ENCODE measurements at regions not wholly inside any gene's neighbourhood (a gene's known extent, or its start where the extent isn't known, plus 50 kb on each side); places are given as distances from the start of the nearest gene placed in this dataset.
"Not testable (repeated sequence)": the region's sequence is repeated elsewhere in the genome, so short reads cannot be mapped to it uniquely, and the experiment has no call there.

DNA sequence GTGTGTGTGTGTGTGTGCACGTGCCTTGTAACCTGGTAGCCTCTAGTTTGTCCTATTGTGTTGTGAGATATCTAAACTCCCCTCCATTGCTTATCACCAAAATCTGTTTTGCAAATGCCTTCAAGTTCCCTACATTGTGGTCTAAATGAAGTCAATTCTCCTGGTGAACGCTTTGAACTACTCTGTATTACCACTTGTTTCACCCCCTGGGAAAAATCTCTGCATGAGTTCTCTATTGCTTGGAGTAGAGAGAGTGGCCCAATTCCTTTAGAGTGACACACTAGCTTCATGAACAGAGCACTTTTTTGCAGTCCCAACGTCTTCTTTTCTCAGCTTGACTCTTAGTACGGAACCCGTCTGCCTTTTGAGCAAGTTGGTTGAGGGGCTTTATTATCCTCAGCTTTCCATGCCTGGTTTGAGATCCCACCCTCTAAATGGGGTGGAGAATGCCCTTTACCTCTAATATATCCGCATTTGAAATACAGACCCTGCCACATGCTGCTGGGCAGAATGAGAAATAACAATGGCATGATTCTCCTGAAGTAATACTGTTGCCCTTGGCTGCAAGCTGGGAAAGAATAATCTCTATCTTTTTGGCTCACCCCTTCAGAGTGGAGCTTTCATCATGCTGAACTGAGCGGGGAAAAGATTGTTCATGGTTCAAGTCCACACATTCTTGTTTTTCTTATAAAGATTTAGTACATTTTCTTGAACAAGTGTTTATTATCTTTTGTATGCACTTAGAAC lies 2545.3 kb downstream of the PCDH9 start:
- DNase-seq (ENCODE audit: low read depth in 2 of 2): no peak

DNA sequence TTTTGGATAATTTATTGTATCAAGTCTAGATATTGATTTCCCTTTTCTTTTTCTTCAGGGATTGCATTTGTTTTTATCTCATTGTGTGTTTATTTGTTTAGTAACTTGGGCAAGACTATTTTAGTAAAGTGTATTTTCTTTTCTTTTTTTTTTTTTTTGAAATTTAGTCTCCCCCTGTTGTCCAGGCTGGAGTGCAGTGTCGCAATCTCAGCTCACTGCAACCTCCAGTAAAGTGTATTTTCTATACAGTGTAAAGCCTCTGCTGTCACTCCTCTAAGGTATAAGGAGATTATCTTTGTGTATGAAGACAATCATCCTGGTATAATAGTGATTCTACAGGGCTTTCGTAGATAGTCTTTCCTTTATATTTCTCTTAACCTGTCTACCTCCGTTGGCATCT lies 2546.0 kb downstream of the PCDH9 start:
- no peak for DNase-seq (ENCODE audit: low read depth in 2 of 2)

DNA sequence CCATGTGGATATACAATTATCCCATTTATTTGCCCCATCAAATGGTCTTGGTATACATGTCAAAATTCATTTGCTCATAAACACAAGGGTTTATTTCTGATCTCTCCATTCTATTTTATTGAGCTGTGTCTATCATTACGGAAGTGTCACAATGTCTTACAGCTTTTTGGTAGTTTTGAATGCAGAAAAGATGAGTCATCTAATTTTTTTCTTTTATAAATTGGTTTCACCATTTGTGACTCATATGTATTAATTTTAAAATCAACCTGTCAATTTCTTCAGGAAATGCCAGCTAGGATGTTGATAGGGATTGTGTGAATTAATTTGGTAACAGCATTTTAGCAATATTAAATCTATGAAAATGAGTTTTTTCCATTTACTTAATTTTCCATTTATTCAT lies 2549.4 kb downstream of the PCDH9 start:
- DNase-seq (ENCODE audit: low read depth in 2 of 2): no peak

DNA sequence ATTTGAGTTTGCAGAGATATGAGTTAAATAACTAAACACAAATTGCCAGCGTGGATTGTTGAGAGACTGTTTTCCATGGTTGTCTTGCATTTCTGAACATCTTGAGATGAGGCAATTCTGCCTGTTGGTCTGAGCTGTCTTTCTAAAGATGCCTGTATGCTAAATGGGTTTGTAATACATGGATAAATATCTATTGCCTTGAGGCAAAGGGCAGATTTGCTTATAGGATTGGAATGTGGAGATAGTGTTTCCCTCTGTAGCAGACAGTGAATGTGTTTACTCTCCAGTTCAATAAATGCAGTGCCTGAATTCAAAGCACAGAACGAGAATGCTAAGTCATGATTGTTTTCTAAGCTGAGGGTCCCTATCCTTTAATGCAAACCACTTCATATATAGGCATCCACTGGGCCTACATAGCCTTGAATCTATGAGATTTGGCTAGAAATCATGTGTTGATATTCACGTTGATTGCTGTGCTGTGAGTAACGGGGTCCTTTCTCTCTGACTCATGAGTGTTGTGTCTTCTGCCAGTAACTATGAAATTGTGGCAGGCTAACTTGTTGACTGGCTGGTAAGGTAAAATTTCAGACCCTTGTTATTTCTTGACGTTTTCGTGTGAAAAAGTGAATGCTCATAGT lies 2554.8 kb downstream of the PCDH9 start:
- no peak for DNase-seq (ENCODE audit: low read depth in 2 of 2)

DNA sequence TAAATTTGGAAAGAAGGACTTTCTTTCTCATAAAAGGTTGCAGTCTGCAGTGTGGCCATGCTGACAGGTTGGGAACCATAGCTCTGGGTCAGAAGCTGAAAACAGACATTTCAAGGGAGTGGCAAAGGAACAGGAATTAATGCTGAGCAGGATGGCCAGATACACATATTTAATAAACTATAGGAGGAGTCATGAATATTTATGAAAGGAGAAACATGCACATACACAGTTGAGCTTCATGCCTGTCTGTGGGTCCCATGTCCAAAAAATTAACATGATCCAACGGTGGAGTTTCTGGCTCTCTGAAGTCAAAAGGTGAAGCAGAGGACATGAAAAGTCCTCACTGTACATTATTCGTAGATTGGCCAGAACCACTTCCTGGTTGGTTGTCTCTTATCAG lies 2556.0 kb downstream of the PCDH9 start:
- DNase-seq (ENCODE audit: low read depth in 2 of 2): no peak

DNA sequence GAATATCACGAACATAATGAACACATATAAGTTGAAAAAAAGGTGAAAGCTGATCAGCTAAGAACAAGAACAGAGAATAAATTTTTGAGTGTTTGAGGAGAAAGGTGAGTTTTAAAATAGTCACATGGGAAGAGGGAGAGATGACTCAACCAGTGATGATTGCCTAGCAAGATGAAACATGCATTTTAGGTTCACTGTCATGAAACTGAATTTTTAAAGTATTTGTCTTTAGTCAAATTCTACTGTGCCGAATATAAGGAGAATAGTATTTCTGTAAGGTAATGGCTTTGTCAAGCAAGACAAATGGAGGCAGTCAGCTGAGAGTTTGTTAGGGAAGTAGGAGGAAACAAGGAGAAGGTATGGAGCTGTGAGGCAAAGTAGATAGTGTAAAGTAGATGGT lies 2557.4 kb downstream of the PCDH9 start:
- DNase-seq (ENCODE audit: low read depth in 2 of 2): no peak

DNA sequence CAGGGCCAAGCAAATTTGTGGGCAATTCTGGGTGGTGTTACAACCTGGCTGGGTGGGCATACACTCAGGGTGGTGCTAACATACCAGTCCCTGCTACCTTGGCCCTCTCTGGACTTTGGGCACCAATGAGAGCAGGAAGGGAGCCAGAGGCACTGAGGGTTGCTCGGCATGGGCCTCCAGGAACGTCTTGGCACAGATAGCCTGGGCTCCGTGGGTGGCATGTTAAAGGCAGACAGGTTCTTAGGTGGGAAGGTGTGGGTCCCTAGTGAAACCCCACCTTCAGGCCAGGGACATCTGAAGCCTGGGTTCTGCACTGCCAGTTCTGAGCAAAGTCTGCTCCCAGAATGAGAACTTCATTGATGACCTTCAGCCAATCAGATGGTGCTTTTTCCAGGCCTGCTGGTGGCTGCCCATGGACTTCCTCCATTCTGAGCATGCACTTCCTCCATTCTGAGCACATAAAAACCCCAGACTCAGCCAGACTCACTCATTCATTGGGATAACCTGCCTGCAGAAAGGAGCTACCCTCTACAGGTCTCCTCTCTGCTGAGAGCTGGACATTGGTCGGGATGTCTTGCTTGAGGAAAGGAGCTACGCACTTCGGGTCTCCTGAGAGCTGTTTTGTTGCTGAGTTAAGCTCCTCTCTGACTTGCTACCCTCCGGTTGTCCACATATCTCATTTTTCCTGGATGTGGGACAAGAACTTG lies 2567.1 kb downstream of the PCDH9 start:
- DNase-seq (ENCODE audit: low read depth in 2 of 2): no peak

DNA sequence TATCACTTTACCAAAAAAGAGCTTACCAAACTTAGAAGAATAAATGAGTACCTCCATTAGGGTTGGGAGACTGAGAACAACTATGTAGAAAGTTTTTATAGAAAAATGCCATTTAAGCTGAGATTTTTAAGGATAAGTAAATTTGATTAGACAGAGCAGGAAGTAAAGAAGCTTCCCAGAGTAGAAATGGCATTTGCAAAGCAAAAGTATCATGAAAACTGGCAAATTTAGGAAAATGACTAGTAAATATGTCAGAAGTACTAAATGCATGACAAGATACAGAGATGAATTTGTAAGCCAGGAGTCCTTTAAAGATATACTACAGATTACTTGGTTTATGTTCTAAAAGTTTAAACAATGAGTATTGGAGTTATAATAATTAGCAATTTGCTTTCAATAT lies 2581.8 kb downstream of the PCDH9 start:
- DNase-seq (ENCODE audit: low read depth in 2 of 2): no peak

DNA sequence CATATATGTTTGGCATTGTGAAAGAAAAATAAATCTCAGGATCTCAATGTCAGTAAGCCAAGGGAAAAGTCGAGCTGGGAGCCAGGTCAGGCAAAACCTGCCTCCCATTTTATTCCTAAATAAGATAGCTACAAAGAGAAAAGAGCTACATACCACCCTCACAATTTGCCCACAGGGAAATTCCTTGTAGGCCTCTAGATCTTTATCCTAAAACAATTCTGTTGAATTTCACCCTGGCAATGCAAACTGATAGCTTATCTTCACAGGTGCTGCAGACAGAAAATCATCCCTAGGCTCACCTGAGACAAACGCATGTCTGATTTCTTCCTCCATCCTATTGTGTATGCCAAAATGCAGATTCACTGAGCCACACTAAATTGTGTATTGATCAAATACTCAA lies 2587.1 kb downstream of the PCDH9 start:
- no peak for DNase-seq (ENCODE audit: low read depth in 2 of 2)

DNA sequence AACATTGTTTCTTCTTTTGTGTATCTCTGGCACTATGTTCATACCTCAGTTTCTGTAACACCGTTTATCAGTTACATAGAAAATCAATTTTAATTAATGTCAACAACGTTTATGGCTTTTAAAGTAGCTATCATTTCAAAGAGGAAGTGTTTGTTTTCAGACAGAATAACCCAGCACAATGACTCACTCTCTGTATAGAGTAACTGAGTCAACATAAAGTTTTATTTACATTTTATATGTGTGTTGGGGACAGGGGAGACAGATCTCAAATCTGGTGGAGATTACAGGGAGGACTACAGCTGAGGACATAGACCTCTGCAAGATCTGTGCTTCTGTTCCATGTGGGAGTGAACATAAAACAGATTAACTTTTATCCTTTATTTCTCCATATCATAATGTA lies 2590.1 kb downstream of the PCDH9 start:
- no peak for DNase-seq (ENCODE audit: low read depth in 2 of 2)

DNA sequence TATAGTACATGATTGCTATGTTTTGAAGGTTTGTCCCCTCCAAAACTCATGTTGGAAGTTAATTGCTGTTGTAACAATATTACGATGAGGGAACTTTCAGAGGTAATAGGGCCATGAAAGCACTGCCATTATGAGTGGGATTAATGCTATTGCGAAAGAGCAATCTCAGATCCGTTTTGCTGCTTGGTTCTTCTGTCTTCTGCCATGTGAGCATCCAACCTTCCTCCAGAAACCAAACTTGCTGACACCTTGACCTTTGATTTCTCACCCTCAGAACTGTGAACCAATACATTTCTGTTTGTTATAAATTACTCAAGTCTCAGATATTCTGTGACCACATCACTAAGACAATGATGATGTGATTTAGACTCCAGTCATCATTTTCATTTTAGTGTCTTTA lies 2590.9 kb downstream of the PCDH9 start:
- no peak for DNase-seq (ENCODE audit: low read depth in 2 of 2)

DNA sequence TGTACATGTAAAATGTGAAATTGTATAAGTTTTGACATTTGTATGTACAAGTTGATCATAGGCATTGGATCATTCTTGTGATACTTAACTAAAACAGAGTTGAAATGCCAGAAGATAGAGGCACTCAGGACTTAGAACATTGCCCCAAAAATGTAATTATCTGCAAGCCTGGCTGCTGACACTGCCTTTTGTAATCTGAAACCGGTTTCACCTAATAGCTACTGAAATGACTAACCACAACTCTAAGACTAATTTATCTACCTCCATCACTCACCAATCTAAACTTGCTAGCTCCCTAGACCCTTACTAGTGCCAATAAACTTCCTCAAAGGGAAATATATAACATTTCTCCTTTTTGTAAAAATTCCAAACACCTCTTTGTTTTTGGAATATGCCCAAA lies 2596.2 kb downstream of the PCDH9 start:
- no peak for DNase-seq (ENCODE audit: low read depth in 2 of 2)

DNA sequence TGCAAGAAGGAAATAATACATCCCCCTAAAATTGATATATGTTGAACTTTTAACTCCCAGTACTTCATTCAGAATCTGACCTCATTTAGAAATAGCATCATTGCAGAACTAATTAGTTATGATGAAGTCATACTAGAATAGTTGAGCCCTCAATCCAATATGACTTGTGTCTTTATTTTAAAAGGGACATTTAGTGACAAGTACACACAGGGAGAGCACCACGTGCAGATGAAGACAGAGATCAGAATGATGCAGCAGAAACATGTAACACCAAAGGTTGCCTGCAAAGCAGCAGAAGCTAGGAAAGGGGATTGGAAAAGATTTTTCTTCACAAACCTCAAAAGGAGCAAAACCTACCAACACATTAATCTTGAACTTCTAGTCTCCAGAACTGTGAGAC lies 2602.5 kb downstream of the PCDH9 start:
- no peak for DNase-seq (ENCODE audit: low read depth in 2 of 2)

DNA sequence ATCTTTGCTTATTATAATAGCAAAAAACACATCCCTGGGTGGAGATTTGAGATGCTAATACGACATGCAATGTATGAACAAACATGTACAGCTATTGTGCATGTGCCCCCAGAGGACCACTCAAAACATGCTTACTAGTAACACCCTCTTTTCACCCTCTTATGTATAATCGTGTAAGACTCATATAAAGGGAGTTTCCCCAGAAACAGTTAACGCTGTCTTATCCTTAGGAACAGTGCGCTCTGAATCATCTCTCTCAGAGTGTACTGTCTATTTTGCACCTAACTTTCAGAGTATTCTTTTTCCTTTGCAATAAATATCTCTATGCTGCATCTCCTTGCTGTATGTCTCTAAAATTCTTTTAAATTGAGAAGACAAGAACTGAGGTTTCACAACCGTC lies 2604.0 kb downstream of the PCDH9 start:
- no peak for DNase-seq (ENCODE audit: low read depth in 2 of 2)

DNA sequence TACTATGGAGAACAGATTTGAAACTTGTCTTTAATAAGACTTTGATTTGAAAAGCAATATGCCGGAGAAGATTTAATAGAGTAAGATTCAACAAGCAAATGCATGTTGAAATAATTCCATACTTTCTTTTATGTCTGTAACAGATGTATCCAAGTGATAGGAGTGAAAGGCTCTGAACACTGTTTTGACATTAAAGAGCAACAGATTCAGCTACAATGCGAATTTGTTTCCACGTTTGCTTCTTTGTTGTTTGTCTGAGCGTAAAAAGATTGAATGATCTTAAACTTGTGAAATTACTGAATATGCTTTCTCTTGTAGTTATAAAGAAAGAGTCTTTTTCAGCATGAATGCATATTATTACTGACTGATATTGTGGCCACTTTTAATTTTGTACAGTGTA lies 2612.9 kb downstream of the PCDH9 start:
- no peak for DNase-seq (ENCODE audit: low read depth in 2 of 2)

DNA sequence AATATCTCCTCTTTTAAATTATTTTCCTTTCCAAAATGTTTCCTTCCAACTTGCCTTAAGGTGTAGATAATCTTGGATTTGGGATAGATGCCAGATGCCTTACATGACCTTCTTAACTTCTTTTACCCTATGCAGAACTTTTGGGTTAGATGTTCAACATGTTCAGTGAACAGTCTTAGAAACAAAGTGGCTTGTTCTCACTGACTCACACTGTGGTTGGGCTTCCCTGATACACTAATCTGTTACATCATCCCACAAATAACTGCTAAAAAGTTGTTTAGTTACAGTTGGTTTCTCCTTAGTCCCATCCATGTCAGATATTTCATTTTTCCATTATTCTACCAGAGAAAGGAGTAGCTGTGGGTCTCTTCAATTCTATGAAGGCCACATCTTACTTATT lies 2638.2 kb downstream of the PCDH9 start:
- DNase-seq (ENCODE audit: low read depth in 2 of 2): no peak

DNA sequence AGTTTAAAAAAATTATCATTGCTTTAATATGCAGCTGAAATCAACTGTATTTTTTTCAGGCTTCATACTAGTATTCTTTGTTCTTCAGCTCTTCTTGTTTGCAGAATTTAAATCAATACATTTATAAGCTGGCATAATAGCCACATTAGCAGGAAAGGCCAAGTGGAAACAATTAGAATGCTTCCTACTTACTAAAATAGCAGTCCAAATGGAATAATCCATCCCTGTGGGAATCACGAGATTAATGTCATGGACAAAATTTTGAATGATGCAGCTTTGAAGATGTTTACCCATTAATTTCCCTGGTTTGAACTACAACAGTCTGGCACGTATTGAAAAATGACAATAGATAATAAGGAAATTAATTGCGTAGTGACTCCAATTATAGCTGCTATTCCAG lies 2650.8 kb downstream of the PCDH9 start:
- no peak for DNase-seq (ENCODE audit: low read depth in 2 of 2)

DNA sequence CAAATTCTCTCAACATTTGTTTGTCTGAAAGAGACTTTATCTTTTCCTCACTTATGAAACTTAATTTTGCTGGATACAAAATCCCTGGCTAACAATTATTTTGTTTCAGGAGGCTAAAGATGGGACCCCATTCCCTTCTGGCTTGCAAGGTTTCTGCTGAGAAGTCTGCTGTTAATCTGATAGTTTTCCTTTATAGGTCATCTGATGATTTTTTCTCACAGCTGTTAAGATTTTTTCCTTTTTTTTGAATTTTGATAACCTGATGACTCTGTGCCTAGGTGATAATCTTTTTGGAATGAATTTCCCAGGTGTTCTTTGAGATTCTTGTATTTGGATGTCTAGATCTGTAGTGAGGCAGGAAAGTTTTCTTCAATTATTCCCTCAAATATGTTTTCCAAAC lies 2661.4 kb downstream of the PCDH9 start:
- DNase-seq (ENCODE audit: low read depth in 2 of 2): no peak

DNA sequence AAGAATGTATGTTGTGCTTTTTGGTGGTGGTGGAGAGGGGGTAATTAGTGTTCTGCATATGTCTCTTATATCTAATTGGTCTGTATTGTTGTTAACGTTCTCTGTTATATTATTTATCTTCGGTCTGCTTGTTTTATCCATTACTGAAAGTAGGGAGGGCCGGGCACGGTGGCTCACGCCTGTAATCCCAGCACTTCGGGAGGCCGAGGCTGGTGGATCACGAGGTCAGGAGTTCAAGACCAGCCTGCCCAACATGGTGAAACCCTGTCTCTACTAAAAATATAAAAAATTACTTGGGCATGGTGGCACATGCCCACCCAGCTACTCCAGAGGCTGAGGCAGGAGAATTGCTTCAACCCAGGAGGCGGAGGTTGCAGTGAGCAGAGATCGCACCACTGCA lies 2672.1 kb downstream of the PCDH9 start:
- DNase-seq (ENCODE audit: low read depth in 2 of 2): not testable (repeated sequence)

DNA sequence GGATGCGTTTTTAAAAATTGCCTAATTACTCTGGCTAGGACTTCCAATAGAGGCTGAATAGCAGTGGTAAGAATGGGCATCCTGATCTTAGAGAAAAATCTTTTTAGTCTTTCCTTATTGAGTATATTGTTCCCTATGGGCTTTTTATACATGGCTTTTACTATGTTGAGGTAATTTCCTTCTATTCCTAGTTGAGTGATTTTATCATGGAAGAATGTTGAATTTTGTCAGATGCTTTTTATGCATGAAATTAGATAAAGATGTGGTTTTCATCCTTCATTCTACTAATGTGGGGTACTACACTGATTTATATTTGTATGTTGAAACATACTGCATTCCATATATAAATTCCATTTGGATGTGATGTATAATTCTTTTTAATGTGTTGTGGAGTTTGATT lies 2673.8 kb downstream of the PCDH9 start:
- no peak for DNase-seq (ENCODE audit: low read depth in 2 of 2)

DNA sequence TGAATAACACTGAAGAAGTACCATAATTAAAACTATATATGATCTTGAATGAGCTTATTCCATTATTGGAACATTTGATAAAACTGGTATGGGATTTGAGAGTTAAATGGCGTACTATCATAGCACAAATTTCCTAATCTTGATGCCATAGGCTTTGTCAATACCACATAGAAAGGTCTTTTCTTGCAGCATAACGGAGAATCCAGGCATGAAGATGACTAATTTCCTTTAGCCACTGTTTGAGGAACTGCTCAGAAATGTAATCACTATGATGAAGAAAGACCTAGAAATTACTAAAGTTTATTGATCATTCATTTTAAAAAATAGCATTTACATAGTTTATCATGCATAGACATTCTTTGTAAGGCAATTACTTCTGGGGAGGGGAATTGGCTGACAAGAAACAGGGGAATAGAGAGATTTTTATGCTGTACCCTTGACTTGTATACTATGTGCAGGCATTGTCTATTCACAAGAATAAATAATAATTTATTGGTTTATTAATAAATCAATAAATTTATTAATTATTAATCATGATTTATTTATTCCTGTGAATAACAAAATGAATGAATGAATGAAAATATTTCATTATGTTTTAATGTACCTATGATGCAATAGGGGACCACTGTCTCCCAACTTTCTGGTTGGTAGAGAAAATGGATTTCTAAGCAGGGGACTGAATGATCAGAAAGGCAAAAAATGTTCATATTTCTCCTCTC lies 2676.6 kb downstream of the PCDH9 start:
- no peak for DNase-seq (ENCODE audit: low read depth in 2 of 2)

DNA sequence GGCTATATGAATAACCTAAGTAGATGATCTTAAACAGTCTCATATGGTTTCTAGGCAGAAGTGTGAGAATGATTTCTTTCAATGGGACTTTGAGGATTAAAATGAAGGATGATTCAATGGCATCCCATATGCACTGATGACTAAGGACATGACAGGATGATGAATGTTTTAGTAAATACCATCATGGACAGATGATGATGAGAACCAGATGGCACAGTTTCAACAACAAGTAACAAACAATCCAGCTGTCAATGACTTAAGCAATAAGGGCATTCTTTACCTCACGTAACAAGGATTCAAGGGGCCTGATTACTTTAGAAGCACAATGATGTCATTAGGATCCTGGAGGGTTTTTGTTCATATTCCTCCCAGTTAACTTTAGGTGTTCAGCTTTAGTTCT lies 2678.4 kb downstream of the PCDH9 start:
- DNase-seq (ENCODE audit: low read depth in 2 of 2): no peak

DNA sequence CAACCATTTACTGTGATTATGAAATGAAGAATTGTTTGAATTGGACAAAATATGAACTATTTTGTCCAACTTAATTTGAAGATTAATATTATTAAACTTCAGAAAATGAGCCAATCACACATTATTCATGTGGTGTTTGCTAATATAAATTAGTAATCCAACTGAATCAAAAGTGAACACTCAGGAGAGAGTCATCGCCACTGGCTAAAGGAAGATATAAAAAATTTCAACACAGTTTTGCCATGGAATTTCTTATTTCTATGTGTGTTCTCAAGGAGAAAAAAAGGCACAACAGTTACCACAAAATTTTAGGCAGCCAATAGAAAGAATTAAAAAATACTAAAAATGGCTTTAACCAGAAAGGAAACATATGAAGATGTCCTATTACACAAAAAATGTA lies 2683.8 kb downstream of the PCDH9 start:
- no peak for DNase-seq (ENCODE audit: low read depth in 2 of 2)
